ENCODE measurements at regions not wholly inside any gene's neighbourhood (a gene's known extent, or its start where the extent isn't known, plus 50 kb on each side); places are given as distances from the start of the nearest gene placed in this dataset.

DNA sequence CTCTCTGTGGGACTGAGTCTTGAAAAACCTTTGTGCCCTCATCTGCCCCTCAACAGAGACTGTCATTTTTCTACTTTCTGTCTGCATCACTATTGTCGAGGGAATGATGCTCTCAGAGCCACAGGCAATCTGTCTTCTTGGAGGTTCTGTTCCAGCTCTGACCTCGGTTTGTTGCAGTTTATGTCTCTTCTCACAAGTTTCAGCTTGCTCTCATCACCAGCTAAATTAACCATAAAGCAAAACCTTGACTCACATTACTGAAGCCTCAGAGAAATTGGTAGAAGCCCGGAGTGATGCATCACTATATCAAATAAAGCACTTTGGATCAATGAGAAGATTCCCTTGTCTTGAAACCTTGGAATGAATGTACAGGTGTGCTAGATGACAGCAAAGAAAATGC is 60.6 kb upstream of the BLID start:
- CTCF ChIA-PET, result no interaction called here
- Mint-ChIP-seq H3K27ac (no peak overlapping the region), H3K27me3 (no peaks in the 10 kb centered on the region), H3K9me3 (ENCODE audit: low read depth) (no peaks in the 10 kb centered on the region), H3K36me3 (no peaks in the 10 kb centered on the region), H3K4me3 (no peak overlapping the region), H3K4me1 (no peaks in the 10 kb centered on the region)
- ATAC-seq, result no peak
- no peak for DNase-seq

DNA sequence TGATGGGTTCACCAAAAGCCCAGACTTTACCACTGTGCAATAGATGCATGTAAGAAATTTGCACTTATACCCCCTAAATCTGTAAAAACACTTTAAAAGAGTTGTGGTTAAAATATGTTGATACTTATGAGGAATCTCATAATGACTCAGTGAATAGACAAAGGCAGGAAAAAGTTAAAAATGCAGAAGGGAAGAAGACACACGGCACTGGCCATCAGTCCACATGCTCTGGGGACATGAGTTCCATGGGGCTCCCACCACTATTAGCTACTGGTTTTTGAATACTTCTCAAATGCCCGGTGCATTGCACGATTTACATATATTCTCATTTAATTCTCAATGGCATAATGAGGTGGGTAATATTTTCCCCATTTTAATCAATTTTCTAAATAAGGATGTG is 59.3 kb upstream of the BLID start:
- no peak for DNase-seq
- CTCF ChIA-PET, result no interaction called here

DNA sequence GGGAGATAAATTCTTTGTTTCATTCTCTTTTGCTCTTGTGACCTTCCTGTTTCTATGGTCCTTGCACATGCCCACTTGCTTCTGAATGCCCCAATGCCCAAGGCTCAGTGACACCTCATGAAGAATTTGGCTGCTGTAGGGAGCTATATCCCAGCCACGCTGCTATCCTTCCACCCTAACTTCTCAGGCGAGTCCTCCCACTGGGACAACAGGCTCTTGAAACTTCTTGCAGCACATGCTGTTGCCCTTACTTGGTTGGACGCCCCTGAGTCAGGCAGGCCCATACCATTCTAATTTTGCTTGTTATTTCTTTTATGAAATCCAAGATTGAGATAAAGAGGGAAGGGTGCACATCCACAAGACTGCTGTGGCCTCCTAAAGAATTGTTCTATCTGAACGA is 57.6 kb upstream of the BLID start:
- CTCF ChIA-PET, result no interaction called here

More for the DNA sequence above, 59.3 kb upstream of the BLID start:
- Mint-ChIP-seq H3K27ac (no peak overlapping the region), H3K4me3 (no peak overlapping the region), H3K27me3 (no peaks in the 10 kb centered on the region), H3K4me1 (no peaks in the 10 kb centered on the region), H3K36me3 (no peaks in the 10 kb centered on the region), H3K9me3 (ENCODE audit: low read depth) (no peaks in the 10 kb centered on the region)
- no peak for ATAC-seq

DNA sequence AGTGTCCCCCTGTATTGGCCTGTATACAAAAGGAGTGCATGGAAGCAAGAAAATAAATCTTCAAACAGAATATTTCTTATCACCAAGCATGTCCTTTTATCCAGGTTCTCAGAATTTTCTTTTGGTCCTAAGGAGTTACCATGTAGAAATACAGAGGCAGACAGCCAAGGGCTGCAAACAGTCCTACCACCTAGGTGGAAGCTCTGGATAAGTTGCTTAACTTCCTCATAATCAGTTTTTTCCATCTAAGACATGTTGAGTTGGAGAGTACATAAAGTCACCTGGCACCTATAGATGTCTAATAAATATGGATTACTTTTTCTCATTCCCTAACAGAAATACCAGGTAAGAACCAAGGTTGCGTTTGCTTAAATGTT is 57.0 kb upstream of the BLID start:
- no peak for DNase-seq
- no peaks in the 10 kb centered on the region for H3K9me3 Mint-ChIP-seq (ENCODE audit: low read depth)

More for the DNA sequence above, 57.6 kb upstream of the BLID start:
- Mint-ChIP-seq H3K36me3 (no peaks in the 10 kb centered on the region), H3K4me3 (no peak overlapping the region), H3K27ac (no peak overlapping the region), H3K27me3 (no peaks in the 10 kb centered on the region), H3K9me3 (ENCODE audit: low read depth) (no peaks in the 10 kb centered on the region), H3K4me1 (no peaks in the 10 kb centered on the region)
- ATAC-seq (no peak), DNase-seq (no peak)

DNA sequence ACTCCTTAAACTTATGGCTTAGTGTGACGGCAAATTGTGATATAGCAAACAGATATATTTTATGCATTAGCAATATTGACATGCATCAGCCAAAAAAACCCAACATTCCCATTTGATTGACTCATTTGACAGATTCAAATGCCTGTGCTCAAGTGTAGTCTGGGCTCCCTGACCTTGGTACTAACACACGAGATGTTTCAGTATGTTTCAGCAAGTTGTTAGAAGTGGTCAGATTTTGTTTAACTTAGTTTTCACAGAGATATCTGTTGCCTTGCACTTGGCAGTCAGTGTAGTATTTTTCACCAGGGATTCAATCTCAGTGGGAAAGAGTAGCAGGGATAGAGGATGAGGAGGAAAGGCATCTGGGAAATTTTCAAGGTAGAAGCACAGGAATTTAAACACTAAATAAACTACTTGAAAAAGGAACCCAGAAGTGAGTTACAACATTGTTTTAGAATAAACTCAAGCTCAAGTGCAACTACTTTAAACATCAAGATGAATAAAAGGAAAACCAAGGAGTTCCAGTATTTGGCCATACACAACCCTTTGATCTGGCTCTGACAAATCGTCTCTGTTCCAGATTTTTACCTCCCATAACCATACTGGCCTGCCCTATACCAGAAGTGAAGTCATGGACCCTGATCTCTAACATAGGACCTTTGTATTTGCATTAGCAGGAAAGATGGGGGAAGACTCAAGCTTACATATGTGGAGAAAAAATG is 56.5 kb upstream of the BLID start:
- H3K4me1 Mint-ChIP-seq, result no peaks in the 10 kb centered on the region
- no peak for DNase-seq
- H3K36me3 Mint-ChIP-seq, result no peaks in the 10 kb centered on the region
- no peaks in the 10 kb centered on the region for H3K9me3 Mint-ChIP-seq (ENCODE audit: low read depth)
- CTCF ChIA-PET, result no interaction called here
- H3K4me3 Mint-ChIP-seq, result no peak overlapping the region
- no peak overlapping the region for H3K27ac Mint-ChIP-seq
- H3K27me3 Mint-ChIP-seq, result no peaks in the 10 kb centered on the region
- no peak for ATAC-seq

More for the DNA sequence above, 57.0 kb upstream of the BLID start:
- no peak for ATAC-seq
- Mint-ChIP-seq H3K4me3 (no peak overlapping the region), H3K36me3 (no peaks in the 10 kb centered on the region), H3K27me3 (no peaks in the 10 kb centered on the region), H3K27ac (no peak overlapping the region), H3K4me1 (no peaks in the 10 kb centered on the region)
- CTCF ChIA-PET, result no interaction called here

DNA sequence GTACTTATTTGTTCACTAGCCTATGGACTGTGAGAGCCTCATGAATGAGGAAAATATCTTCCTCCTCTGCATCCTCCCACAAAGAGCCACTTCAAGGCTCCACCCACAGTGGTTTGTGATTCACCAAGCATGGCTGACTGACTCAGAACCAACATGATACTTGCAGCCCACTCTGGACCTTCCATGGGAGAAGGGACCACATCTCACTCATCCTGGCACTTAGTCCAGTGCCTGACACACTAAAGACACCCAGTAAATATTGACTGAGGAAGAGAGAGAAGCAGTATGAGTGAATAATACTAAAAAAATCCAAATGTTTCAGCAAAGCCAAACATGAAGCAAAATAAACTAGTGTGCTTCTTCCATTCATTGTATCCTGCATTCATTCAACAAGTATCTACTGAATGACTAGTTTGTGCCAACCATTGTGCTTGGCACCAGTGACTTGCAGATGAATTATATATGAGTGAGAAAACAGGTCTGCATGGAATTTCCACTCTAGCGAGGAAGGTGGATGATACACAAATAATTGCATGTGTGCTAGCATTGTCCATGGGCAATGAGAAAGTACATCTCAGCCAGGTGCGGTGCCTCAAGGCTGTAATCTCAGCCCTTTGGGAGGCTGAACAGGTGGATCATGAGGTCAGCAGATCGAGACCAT is 54.9 kb upstream of the BLID start:
- DNase-seq, result no peak
- no peak overlapping the region for H3K27ac Mint-ChIP-seq
- ATAC-seq, result no peak
- no peaks in the 10 kb centered on the region for H3K27me3 Mint-ChIP-seq
- H3K36me3 Mint-ChIP-seq, result no peaks in the 10 kb centered on the region
- CTCF ChIA-PET, result no interaction called here
- no peaks in the 10 kb centered on the region for H3K4me1 Mint-ChIP-seq
- no peak overlapping the region for H3K4me3 Mint-ChIP-seq
- H3K9me3 Mint-ChIP-seq (ENCODE audit: low read depth), result no peaks in the 10 kb centered on the region

DNA sequence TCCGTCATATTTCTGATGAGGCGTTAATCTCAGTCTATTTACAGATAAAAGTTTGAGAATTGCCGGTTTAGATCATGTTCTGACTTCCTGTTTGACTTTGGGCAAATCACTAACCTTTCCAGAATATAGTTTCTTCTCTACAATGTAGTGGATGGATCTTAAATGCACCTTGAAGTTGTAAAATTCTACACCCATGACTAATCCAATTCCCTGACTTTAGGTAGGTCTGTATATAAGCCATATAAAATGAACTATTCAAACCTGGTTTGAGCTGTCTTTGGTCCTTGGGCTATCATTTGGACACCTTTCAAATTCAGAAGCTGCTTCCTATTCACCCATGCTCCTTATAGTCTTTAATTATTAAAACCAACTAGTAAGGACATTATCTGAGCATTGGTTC is 52.2 kb upstream of the BLID start:
- ATAC-seq (no peak), DNase-seq (no peak)
- Mint-ChIP-seq H3K4me3 (no peak overlapping the region), H3K27ac (no peak overlapping the region), H3K36me3 (no peaks in the 10 kb centered on the region), H3K4me1 (no peaks in the 10 kb centered on the region), H3K27me3 (no peaks in the 10 kb centered on the region), H3K9me3 (ENCODE audit: low read depth) (no peaks in the 10 kb centered on the region)
- CTCF ChIA-PET, result no interaction called here

DNA sequence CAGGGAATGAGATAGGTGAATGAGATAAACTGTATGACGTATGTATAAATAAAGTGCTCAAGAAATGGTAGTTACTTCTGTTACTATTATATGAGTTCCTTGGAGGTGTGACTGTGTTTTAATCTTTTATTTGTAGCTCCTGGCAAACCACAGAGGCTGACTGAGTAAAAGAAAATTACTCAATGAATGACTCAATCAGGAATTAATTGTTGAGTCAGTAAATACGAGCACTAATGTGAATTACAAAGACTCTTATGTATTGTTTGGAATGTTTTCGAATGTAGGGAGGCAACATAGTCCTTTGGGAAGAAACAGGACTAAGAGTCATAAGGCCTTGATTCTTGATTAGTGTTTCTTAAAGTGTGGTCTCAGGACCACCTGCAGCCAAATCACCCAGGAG is 51.1 kb upstream of the BLID start:
- Mint-ChIP-seq H3K4me1 (no peaks in the 10 kb centered on the region), H3K9me3 (ENCODE audit: low read depth) (no peaks in the 10 kb centered on the region), H3K36me3 (no peaks in the 10 kb centered on the region), H3K4me3 (no peak overlapping the region), H3K27ac (no peak overlapping the region), H3K27me3 (no peaks in the 10 kb centered on the region)
- no peak for ATAC-seq
- DNase-seq, result no peak
- CTCF ChIA-PET, result no interaction called here

DNA sequence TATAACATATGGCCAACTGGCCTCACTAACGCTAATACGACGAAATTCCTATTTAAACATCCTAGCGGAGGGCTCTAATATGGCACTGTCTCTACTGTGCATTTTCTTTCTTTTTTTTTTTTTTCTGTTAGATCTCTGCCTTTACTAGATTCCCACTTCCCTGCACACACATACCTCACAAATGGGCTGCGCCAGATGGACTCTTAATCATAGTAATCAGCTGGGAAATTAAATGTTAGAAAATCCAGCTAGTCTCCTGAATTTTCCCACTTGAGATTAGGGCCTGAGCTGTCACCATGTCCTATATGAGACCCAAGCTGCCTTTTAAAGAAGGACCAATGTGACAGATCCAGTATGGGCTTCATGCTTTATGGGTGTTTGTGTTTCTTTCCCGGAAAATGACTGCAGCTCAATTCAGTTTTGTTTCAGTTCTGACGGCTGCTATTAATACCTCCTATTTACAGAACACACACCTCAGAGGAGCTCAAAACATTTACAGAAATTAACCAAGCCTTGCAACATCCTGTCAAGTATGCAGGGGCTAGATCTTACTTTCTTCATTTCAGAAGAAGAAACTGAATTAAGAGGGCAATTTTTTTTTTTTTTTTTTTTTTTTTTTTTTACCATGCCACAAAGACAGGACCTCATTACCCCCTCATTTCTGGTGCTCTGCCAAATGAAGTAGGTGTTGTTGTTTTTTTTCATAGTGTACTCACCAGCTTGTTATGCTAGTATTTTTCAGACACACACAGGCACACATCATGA is 49.8 kb upstream of the BLID start:
- no peak for DNase-seq
- CTCF ChIA-PET, result interaction anchor here (0.9 kb wide), 1 partner anchor 411 kb away, joined by 3 read pairs; no protein-coding TSS in a partner anchor

More for the DNA sequence above, 49.8 kb upstream of the BLID start:
- Mint-ChIP-seq H3K4me1 (no peaks in the 10 kb centered on the region), H3K4me3 (no peak overlapping the region), H3K9me3 (ENCODE audit: low read depth) (no peaks in the 10 kb centered on the region), H3K27ac (no peak overlapping the region), H3K36me3 (no peaks in the 10 kb centered on the region), H3K27me3 (no peaks in the 10 kb centered on the region)
- no peak for ATAC-seq

All from activated CD8-positive, alpha-beta memory T cell treated with anti-CD3 and anti-CD28 coated beads, Interleukin-2, amount 10 ng/mL, durations not matched to agents 7 days and 5 days (primary cell).